Skin of body (tissue), 1 donor: ENCODE measurements at regions not wholly inside any gene's neighbourhood (a gene's known extent, or its start where the extent isn't known, plus 50 kb on each side); places are given as distances from the start of the nearest gene placed in this dataset.

Experiments used
- DNase-seq: peaks from one replicate; lab custom pipeline; 2025; lab: John Stamatoyannopoulos, UW

- no peak for DNase-seq
These were observed 1422.3 kb downstream of the AACS start for GRCh38 chr12:126487431-126487980.

DNA sequence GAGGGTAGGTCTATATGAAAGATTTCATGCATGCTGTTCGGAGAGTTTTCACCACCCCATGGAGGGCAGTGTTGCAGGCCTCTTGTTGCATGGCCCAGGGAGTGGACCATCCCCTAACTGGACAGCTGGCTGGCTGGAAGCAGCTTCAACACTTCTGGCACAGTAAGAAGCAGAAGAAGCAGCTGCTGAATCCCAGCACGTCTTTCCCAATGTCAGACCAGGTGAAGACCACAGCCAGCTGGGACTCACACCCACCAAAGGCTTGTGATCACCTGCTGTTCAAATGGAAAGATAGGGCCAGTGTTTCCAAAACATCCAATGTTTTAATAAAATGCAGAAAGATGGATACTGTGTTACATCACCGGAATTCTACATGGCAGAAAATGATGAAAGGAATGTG is 1423.6 kb downstream of the AACS start:
- no peak for DNase-seq

GRCh38 chr12:126492181-126492580 is 1426.9 kb downstream of the AACS start:
- no peak for DNase-seq

DNA sequence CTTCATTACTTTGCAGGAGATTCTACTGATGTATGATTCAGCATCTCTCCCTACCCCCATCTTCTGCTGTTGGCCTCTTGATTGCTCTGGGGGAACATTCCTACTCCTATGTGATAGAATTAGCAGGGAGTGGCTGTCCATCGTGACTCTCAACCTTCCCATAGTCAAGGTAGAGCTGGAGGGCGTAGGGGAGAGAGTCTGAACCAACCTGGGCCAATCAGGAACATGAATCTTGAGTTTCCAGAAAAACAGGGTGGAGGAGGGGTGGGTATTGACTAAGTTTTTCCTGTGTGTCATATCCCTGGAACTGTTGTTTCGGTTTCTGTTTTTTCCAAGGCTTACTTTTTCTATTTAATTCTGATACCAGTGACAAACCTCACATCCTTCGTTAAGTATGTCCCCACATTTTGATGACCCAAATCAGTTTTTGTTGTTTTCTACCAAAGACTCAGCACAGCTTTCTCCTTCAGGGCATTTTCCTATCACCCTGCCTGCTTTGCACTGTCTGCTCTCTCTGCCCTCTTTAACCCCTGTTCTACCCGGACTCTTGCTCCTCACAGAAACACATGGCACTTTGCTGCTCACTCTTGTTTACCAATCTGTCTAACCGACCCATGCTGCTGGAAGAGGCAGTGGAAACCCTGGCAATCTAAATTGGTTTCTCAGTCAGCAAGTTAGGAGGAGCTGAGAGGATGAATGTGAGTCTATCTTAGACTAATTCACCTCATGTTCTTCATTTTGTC is 1428.3 kb downstream of the AACS start:
- DNase-seq = no peak

DNA sequence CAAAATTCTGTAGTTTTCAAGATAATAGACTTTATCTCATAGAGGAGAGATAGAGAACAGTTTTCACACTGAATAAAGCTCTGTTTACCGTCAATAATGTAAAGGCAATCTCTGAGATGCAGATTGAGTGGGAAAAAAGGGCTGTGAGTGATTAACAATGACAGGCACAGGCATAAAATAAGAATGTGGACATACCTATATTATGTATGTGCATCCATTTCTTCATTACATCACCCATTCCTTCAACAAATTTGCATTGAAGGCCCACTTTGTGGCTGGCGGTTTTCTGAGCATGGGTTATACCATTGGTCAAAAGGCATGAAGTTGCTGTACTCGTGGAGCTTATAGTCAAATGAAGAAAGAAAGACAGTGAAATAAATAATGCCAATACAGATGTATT is 1431.0 kb downstream of the AACS start:
- no peak for DNase-seq

DNA sequence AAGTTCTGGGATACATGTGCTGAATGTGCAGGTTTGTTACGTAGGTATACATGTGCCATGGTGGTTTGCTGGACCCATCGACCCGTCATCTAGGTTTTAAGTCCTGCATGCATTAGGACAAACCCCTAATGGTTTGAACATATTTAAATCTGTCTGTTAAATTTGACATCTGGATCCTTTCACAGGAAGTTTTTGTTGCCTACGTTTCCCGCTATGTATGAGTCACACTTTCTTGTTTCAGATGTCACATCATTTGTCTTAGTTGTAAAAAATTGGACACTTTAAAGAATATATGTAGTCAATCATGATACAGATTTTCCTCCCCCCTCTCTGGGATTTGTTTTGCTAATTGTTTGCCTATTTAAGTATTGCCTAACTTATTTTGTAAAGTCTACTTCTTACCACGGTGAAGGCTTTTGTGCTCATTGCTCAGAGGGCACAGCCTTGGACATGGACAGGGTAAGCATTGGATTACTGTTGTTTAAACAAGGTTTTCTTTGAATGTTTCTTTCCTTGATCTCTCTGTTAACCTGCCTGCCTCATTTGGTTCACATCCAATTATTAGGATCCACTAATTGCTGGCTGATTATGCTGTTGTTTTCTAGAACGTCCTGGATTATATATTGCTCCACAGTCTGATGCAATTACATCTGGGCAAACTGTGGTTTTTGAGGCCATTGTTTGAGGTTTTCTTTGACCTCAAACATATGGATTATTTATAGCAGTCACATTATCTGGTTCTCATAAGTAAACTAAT is 1441.4 kb downstream of the AACS start:
- DNase-seq = peak; percentile 34

DNA sequence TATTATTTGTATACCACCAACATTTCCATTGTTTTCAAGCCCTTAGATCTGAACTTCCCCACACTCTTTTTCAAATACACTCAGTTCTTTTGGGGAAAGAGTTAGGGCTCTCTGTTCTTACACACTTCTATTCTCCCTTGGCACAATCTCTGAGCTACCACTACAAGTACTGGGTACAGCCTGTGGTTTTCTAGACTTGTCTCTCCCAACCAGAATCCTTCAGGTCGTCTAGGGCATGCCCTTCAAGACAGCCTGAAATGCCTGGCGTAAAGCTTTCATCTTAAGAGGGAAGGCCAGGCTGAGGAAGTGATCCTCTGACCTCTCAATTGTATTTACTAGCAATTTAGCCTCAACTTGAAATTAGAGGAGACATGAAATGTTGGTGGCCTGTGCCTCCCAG is 1442.0 kb downstream of the AACS start:
- no peak for DNase-seq

GRCh38 chr12:126509572-126509971 is 1444.3 kb downstream of the AACS start:
- DNase-seq = no peak

DNA sequence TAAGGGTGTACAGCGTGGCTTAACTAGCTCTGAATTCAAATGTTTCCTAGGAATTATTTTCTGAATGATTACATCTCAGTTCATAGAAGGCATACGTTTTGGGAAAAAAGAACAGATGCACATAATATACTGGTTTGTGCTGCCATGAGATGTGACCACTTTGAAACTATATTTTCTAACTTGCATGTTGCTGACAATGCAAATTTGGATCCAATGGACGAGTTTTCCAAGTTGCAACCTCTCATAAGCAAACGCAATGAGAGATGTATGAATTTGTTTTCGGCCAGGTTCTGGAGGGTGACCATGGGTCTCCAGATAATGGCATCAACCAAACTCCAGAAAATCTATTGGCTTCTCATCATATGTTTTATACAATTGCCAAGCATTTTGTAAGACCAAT is 1445.4 kb downstream of the AACS start:
- no peak for DNase-seq

- no peak for DNase-seq
These were observed 1448.0 kb downstream of the AACS start for GRCh38 chr12:126512916-126513913.

- DNase-seq = no peak
These were observed 1453.5 kb downstream of the AACS start for GRCh38 chr12:126518596-126519200.

DNA sequence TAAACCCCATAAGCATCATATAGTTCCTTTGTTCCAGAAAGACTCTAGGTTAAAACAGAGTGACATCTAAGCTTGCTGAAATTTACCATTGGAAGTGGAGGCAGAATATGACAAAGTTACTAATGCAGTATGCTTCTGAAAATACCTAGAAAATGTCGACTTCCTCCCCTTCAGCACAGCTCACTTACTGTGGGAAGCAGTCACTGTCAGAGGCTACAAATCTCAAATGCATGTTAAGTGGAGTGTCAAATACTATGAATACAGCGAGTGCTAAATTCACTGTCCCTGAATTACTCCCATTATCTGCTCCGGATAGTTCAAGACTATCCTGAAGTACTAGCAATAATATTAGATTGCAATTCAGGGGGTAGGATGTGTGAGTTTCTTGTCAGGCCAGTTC is 1454.6 kb downstream of the AACS start:
- no peak for DNase-seq

- DNase-seq = no peak
These were observed 1458.7 kb downstream of the AACS start for GRCh38 chr12:126523891-126524290.

GRCh38 chr12:126534495-126534894 is 1469.3 kb downstream of the AACS start:
- no peak for DNase-seq

DNA sequence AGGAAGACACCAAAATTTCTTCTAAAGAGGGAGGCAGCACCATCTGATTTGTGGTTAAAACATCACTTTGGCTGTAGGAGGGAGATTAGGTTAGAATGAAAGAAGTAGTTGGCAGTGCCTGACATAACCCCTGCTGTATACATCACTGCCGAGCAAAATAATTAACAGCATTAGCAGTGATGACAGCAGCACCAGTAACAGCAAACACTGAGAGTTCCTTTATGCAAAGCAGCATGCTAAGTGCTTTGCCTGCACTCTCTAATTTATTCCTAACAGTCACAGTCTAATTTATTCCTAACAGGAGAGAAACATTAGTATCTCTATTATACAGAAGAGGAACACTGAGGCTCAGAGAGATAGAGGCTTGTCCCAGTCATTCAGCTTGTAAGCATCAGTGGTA is 1469.7 kb downstream of the AACS start:
- DNase-seq = no peak

DNA sequence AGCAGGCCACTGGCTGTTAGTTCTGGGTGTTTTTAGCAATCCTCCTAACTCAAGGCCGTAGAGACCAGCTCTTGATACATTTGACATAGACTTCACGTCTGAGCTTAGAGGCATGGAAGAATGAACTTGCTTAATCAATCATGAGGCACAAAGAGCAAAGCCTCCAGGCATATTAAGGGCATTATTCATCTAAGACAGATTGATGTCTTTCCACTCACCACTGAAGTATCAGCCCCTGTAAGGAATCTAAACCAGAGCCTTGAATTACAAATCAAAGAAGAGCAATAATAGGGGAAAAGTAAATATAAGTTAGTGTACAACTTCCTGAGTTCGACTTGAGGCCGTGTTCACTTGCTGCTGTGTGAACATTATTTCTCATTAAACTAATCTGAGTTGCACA is 1470.7 kb downstream of the AACS start:
- DNase-seq = no peak

DNA sequence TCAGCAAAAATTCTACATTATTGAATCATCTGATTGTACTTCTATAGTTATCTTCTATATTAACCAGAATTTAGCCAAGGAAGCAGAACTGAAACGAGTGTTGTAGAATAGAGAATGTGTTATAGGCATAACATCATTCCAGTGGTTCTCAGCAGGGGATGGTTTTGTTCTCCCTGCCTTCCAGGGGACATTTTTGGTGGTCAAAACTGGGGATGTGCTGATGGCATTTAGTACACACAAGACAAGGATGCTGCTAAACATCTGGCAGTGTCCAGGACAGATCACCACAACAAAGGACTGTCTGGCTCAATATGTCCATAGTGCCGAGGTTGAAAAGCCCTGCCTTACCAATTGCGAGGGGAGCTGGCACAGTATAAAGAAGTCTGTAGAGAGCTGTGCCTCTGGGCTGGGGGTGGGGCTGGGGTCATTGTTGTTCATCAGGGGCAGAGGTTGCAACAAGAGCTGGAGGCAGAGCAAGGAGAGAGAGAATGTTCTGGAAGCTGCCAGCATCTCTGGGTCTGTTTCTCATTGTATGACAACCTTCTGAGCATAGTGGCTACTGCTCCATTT is 1472.8 kb downstream of the AACS start:
- DNase-seq = peak; percentile 23

DNA sequence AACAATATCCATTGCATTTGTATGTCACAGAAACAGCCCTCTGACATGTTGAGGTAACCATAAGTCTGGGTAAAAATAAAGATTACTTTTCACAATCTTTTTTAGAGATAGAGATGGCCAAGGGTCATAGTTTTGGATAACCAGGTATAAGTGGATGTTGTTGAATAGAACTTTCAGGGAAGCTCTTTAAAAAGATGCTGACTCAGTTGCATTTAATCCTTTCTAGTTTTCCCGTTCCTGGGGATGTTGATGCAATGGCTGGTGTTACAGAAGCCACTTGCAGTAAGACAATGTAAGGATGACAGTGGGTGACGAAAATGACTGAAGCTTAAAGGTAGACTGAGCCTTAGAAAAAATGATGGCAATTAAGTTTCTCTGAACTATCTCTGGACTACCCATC is 1473.7 kb downstream of the AACS start:
- DNase-seq = no peak

GRCh38 chr12:126545411-126545810 is 1480.2 kb downstream of the AACS start:
- no peak for DNase-seq

GRCh38 chr12:126547905-126548304 is 1482.7 kb downstream of the AACS start:
- DNase-seq = no peak

DNA sequence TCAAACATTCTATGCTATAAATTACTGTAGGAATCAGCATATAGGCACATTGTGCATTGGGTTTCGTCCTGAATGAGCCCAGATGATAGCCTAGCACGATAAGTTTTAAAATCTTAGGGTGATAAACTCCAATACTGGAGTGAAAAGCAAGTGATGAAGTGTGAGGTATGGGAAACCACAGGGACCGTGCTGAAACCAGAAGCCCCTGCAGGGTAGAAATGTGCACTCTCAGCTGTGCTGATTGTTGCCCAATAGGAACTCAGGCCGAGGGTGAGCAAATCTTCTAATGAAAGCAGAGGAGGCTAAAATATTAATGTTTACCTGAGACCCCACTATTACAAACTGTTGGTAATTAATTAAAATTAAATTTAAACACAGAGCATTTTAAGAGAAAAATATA is 1486.6 kb downstream of the AACS start:
- DNase-seq = no peak
